Midbrain (tissue), 1 donor: ENCODE measurements at regions not wholly inside any gene's neighbourhood (a gene's known extent, or its start where the extent isn't known, plus 50 kb on each side); places are given as distances from the start of the nearest gene placed in this dataset.

ENCODE experiments used
- DNase-seq: peaks from one replicate; lab custom pipeline; 2025; lab: John Stamatoyannopoulos, UW

GRCh38 chr4:138562544-138562991 is 320.4 kb upstream of the SLC7A11 start:
- DNase-seq = no peak

- no peak for DNase-seq
These were observed 319.8 kb upstream of the SLC7A11 start for GRCh38 chr4:138561906-138562305.

- no peak for DNase-seq
These were observed 319.2 kb upstream of the SLC7A11 start for GRCh38 chr4:138561276-138561880.

GRCh38 chr4:138560448-138560847 is 318.3 kb upstream of the SLC7A11 start:
- no peak for DNase-seq

GRCh38 chr4:138558886-138559285 is 316.7 kb upstream of the SLC7A11 start:
- no peak for DNase-seq

GRCh38 chr4:138555584-138555983 is 313.4 kb upstream of the SLC7A11 start:
- DNase-seq = no peak

GRCh38 chr4:138555108-138555507 is 313.0 kb upstream of the SLC7A11 start:
- DNase-seq = no peak

GRCh38 chr4:138553001-138553845 is 311.1 kb upstream of the SLC7A11 start:
- DNase-seq = no peak

- no peak for DNase-seq
These were observed 300.1 kb upstream of the SLC7A11 start for GRCh38 chr4:138542191-138542776.

GRCh38 chr4:138540056-138540800 is 298.1 kb upstream of the SLC7A11 start:
- DNase-seq = no peak

- DNase-seq = no peak
These were observed 296.6 kb upstream of the SLC7A11 start for GRCh38 chr4:138538743-138539142.

- DNase-seq = no peak
These were observed 295.8 kb upstream of the SLC7A11 start for GRCh38 chr4:138537731-138538490.

GRCh38 chr4:138535316-138535715 is 293.2 kb upstream of the SLC7A11 start:
- DNase-seq = no peak

- DNase-seq = no peak
These were observed 280.2 kb upstream of the SLC7A11 start for GRCh38 chr4:138522366-138522765.

- no peak for DNase-seq
These were observed 279.7 kb upstream of the SLC7A11 start for GRCh38 chr4:138521809-138522208.

- no peak for DNase-seq
These were observed 277.3 kb upstream of the SLC7A11 start for GRCh38 chr4:138519436-138519835.

GRCh38 chr4:138513535-138513934 is 271.4 kb upstream of the SLC7A11 start:
- DNase-seq = no peak

- no peak for DNase-seq
These were observed 270.6 kb upstream of the SLC7A11 start for GRCh38 chr4:138512756-138513155.

GRCh38 chr4:138510053-138510452 is 267.9 kb upstream of the SLC7A11 start:
- no peak for DNase-seq

- DNase-seq = no peak
These were observed 267.2 kb upstream of the SLC7A11 start for GRCh38 chr4:138509346-138509745.

- no peak for DNase-seq
These were observed 265.4 kb upstream of the SLC7A11 start for GRCh38 chr4:138507522-138507921.

GRCh38 chr4:138501614-138502013 is 259.5 kb upstream of the SLC7A11 start:
- no peak for DNase-seq
